Stimulated activated CD8-positive, alpha-beta memory T cell treated with anti-CD3 and anti-CD28 coated beads, Interleukin-7, amount 100 ng/mL, for 48 hours (primary cell): ENCODE measurements at regions not wholly inside any gene's neighbourhood (a gene's known extent, or its start where the extent isn't known, plus 50 kb on each side); places are given as distances from the start of the nearest gene placed in this dataset.
A peak's percentile ranks its signal among the peaks of the same experiment; 100 is the strongest.
"Not testable (repeated sequence)": the region's sequence is repeated elsewhere in the genome, so short reads cannot be mapped to it uniquely, and the experiment has no call there.

ENCODE experiments used
- DNase-seq, 2 donors: peaks; one replicate each; pipeline ENCODE4 v3.0.0-alpha.2; 2020; ENCODE audit warnings: low read depth in 1 of 2; ENCODE audit errors: extremely low read depth in 1 of 2

DNA sequence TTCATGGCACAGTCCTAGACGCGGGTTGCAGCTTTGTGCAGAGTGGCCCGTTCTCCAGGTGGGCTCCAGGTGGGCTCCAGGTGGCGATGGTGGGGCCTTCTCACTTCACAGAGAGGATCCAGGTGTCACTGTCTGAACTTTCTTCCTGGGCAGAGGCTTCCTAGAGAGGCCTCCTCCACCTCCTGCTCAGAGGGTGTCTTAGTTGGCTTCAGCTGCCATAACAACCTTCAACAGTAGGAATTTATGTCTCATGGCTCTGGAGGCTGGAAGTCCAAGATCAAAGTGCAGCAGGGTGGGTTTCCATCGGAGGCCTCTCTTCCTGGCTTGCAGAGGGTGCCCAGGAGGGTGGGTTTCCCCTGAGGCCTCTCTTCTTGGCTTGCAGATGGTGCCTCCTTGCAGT is 125.1 kb downstream of the GLRX3 start:
- no peak for DNase-seq

DNA sequence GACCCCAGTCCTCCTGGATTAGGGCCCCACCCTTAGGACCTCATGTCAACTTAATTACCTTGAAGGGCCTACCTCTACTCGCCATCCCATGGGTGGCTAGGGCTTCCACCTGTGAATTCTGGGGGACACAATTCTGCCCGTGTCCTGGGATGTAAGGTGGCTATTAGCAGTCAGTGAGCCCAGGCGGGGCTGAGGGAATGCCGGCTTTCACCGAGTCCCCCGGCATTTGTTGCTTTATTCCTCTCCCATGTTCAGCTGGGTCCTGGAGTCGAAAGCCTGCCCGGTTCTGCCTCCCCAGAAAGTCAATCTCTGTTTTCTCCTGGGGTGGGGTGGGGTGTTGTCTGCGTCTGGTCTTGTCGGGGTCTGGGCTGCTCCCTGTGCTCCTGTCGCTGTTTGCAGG is 125.6 kb downstream of the GLRX3 start:
- no peak for DNase-seq

DNA sequence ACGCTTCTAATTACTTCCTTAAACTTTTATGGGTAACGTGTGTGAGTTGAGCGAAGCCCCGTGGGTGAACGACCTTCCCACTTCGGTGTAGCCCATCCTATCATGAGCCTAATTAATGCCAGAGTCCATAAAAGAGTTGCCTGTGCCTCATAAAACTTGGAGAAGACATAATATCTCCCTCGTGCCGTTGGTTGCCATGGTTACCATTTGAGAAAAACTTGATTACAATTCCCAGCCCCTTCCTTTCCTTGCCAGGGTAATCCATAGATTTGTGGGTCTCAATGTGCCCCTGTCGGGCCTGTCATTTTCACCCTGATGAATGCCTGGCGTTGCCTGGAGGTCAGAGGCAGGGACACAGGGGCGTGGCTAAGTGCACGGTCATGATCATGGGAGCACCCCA is 127.1 kb downstream of the GLRX3 start:
- no peak for DNase-seq

DNA sequence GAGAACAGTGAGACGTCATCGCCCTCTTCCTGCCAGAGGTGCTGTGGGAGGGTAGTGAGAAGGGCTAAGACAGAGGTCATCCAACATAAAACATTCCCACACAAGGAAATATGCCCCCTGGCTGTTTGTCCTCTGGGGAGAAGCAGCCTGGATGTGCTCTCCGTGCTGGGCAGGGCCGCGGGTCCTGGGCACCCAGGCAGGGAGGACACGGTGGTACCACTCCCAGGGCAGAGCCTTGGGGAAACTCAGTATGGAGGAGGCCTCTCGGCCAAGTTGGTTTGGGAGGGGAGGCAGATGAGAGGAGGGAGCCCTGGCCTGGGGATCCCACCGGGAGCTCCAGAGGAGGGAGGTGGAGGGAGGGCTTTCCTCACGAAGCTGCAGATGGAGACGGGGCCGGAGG is 129.4 kb downstream of the GLRX3 start:
- no peak for DNase-seq

DNA sequence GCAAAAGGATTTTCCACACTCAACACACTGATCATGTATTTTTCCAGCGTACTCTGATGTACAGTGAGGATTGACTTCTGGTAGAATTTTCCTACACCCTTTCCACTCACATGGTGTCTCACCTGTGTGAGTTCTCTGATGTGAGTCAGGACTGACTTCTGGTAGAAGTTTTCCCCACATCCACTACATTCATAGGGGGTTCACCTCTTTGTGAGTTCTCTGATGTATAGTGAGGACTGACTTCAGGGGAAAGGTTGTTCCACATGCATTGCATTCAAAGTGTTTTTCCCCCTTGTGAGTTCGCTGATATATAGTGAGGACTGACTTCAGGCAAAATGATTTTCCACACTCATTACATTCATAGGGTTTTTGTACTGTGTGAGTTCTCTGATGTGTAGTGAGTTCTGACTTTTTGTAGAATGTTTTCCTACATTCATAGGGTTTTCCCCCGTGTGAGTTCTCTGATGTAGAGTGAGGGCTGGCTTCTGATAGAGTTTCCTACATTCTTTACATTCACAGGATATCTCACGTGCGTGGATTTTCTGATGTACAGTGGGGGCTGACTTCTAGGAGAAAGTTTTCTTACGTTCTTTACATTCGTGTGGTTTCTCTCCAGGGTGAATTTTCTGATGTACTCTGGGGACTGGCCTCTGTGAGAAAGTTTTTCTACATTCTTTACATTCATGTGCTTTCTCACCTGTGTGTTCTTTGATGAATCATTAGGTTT is 146.5 kb downstream of the GLRX3 start:
- no peak for DNase-seq

DNA sequence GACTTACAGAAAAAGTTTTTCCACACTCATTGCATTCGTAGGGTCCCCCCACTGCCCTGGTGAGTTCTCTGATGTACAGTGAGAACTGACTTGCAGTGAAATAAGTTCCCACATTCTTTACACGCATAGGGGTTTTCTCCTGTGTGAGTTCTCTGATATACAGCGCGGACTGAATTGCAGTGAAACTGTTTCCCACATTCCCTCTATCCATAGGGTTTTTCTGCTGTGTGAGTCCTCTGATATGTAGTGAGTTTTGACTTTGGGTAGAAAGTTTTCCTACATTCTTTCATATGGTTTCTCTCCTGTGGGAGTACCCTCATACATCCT is 147.0 kb downstream of the GLRX3 start:
- no peak for DNase-seq

DNA sequence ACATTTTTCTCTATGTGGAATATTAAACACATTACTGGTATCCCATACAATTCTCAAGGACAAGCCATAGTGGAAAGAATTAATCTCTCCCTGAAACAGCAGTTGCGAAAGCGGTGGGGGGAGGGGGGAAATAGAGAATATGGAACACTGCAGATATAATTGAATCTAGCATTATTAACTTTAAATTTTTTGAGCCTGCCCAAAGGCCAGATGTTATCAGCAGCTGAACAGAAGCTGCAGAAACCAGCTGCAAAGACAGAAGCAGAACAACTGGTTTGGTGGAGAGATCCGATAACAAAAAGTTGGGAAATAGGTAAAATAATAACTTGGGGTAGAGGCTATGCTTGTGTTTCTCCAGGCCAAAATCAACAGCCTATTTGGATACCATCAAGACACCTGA is 159.6 kb downstream of the GLRX3 start:
- not testable (repeated sequence) for DNase-seq

DNA sequence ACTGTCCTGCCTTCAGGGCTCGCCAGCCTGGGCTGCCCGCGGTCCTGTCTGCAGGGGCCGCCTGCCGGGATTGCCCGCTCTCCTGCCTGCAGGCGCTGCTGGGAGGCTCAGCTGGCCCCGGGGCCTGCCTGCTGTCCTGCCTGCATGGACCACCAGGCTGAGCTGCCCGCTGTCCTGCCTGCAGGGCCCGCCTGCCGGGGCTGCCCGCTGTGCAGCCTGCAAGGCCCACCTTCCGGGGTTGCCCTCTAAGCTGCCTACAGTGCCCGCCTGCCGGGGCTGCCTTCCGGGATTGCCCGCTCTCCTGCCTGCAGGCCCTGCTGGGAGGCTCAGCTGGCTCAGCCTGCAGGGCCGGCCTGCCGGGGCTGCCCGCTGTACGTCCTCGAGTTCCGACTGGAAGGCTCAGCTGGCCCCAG is 164.4 kb downstream of the GLRX3 start:
- peak in 1 of 2 donors; percentile 50 for DNase-seq

DNA sequence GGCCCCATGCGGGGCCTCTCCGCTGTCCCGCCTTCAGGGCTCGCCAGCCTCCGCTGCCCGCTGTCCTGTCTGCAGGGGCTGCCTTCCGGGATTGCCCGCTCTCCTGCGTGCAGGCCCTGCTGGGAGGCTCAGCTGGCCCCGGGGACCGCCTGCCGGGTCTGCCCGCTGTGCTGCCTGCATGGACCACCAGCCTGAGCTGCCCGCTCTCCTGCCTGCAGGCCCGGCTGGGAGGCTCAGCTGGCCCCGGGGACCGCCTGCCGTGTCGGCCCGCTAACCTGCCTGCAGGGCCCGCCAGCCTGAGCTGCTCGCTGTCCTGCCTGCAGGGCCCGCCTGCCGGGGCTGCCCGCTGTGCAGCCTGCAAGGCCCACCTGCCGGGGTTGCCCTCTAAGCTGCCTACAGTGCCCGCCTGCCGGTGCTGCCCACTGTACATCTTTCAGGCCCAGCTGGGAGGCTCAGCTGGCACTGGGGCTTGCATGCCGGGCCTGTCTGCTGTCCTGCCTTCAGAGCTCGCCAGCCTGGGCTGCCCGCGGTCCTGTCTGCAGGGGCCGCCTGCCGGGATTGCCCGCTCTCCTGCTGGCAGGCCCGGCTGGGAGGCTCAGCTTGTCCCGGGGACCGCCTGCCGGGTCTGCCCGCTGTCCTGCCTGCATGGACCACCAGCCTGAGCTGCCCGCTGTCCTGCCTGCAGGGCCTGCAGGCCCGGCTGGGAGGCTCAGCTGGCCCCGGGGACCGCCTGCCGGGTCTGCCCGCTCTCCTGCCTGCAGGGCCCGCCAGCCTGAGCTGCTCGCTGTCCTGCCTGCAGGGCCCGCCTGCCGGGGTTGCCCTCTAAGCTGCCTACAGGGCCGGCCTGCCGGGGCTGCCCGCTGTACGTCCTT is 165.1 kb downstream of the GLRX3 start:
- DNase-seq: peak; percentile 13 to 78

DNA sequence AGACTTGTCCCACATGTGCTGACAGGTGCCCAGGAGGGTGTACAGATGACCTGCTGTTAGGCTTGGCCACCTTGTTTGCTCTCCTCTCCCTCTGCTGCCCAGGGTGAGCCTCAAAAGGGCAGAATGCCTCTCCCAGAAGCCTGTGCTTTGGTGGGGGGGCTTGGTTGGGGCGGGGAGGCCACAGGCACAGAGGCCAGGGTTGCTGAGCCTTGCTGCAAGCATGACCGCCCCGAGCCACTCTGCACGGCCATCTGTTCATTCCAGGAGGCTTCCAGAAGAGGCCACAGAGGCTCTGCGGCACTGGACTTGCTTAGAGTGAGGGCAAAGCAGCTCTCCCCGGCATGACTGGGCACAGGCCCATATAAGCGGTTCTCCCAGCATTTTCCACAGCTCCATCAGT is 190.8 kb downstream of the GLRX3 start:
- DNase-seq: no peak

DNA sequence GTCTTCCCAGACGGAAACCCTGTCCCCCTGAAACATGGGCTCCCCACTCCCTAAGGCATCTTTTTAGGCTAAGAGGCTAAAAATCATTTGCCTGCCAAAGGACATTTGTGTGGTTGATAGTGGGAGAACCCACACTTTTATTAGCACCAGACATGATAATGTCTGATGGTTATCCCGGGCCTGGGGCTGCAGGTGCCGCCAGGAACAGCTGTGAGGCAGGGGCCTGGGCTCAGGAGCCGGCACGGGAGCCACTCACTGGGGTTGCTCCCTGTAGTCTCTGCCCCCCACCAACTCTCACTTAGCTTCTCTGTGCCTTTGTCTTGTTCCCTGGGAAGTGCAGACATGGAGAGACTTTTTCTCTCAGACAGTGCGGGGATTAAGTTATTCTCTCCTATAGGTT is 193.6 kb downstream of the GLRX3 start:
- DNase-seq: no peak

DNA sequence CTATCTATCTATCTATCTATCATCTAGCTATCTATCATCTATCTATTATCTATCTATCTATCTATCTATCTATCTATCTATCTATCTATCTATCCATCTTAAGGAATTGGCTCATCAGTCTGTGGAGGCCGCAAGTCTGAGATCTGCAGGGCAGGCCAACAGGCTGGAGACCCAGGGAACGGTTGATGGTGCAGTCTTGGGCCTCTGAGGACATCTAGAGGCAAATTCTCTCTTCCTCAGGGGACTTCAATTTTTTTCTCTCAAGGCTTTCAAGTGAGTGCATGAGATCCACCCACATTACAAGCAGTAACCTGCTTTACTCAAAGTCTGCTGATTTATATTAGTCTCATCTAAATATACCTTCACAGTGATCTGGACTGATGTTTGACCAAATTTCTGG is 197.0 kb downstream of the GLRX3 start:
- no peak for DNase-seq

DNA sequence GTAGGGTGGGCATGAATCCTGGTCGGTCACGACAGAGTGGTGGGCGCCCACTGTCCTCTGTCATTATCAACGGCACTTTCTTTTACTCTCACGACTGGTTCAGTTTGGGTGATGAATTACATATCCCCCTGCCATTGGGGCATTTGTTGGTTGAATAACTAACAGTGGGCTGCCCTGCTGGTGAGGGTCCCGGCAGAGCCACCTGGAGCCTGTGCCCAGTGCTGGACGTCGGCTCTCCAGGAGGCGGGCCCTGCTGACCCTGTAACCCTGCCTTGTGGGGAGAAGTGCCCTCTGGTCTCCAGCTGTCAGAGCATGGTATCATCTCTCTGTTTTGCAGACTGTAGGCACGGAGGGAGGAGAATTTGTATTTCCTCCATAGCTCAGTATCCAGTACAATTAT is 199.1 kb downstream of the GLRX3 start:
- no peak for DNase-seq

DNA sequence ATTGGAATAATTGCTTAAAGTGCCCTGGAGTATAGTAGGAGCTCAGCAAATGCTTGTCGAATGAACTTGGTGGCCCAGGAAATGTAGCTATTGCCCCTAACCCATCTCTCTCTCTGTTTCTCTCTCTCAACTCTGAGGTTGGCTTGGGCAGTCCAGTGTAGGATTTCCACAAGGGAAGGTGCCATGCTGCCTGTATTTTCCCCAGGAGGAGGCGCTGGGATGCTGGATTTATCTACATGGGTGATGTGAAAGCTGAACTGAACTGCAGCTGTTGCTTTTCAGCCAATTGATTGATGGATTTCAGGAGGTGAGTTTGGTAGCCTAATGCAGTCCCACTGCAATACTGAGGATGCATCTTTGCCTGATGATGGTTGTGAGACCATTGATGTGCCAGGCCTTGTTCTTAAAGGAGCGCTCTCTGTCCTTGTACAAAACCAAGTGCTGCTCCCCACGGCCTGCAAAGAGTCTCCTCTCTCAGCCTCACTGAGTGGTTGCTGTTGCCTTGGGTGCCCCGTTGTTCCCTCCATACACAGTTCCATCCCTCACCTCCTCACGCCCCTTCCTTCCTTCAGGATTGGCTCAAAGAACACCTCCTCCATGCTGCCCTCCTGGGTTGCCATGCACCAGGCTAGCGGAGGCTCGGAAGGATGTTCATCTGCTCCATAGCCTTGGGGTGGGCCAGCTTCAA is 200.6 kb downstream of the GLRX3 start:
- no peak for DNase-seq

DNA sequence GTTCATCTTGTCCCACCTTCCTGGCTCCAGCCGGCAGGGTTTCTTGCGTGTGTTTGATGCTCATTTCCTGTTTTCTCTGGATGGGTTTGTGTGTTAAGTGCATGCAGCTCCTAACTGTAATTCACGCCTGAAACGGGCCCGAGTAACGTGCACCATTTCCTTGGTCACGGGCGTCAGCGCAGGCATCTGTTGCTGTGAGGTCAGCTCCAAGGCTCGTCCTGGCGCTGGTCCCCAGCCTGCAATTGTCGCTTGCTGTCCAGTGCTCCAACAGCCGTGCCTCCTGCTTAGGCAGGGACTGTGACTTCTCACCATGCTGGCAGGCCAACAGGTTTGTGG is 201.1 kb downstream of the GLRX3 start:
- DNase-seq: no peak

DNA sequence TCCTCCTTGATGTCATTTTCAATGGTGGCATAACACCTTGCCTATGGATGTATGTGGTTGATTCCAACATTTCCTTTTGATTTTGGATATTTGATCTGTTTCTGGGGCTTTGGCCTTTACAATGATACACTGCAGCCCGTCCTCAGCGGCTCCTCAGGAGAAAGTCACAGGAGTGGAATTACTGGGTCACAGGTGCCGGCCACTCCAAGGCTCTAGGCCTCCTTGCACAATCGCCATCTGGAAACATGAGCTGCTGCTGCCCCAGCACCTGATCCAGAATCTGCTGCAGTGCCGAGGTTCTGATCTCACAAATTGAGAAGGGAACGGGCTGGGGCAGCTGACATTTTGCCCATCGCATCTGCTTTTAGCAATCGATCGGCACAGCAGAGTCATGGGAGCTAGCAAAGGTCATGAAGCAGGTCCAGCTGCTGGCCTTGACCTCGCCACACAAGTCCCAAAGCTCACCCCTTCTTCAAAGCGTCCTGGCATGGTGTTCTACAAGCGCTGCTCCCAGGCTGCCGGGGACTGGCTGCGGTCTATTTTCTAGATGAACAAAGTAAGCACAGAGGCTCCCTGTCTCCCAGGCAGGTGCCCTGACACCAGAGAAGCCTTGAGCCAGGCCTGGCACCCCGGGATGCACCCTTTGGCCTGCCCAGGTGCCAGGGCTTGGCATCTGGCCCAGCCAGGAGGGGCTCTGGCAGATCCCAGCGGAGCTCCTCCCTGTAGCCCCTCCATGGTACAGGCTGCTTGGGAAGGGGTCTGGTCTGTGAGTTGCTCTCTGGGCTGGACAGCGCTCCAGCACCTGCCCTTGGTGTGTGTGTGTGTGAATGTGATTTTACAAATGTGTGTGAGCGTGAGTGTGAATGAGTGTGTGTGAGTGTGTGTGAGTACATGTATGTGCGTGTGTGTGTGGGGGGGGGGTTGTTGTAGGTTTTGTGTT is 201.8 kb downstream of the GLRX3 start:
- no peak for DNase-seq

DNA sequence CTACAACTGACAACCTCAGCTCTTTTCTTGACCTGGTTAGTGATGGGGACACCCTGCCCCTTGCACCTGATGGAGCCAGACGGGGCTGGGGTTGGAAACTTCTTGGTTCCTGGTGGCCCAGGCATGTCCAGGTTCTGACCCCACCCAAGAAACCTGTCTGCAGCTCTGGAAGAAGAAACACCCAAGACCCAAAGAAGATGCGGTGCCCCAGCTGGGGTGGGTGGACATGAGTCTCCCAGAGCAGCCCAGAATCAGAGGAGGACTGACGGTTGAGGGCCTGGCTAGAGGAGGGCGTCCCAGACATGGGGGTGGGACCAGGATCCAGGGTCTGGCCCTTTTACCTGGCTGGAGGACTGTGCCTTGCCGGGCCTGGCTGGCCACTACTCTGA is 202.4 kb downstream of the GLRX3 start:
- DNase-seq: no peak

DNA sequence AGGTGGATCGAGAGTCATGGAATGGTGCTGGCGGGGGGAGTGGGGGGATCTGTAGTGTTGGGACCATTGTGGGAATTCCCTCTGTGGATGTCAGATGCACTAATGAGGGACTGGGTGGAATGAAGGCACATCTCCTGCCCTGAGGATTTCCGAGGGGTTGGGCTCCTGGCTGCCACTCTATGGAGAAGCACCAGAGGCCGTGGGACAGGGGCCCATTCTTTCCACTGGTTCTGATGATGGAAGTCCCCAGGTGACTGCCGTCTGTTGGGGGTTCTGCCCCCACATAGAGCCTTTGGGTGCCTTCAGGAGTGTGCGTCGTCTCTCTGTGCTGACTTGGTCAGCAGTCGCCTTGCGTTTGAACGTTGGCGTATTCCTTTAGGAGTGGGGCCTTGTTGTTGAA is 202.9 kb downstream of the GLRX3 start:
- DNase-seq: no peak

DNA sequence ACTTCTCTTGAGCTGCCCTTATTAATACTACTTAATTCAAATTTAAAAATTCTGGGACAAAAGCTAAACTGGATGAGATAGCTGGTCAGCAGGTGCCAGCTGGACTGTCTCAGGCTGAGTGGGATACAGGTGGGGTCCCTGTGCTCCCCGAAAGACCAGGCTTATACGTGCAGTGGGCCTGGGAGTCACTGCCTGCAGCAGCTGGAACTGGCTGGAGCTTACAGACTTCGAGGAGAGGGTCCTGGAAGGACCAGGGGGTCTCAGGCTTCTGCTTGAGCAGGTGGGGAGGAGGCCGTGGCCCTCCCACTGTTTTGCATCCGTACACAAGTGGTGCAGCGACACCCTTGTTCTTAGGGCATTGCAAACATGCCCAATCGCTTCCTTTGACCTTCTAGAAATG is 203.7 kb downstream of the GLRX3 start:
- no peak for DNase-seq

DNA sequence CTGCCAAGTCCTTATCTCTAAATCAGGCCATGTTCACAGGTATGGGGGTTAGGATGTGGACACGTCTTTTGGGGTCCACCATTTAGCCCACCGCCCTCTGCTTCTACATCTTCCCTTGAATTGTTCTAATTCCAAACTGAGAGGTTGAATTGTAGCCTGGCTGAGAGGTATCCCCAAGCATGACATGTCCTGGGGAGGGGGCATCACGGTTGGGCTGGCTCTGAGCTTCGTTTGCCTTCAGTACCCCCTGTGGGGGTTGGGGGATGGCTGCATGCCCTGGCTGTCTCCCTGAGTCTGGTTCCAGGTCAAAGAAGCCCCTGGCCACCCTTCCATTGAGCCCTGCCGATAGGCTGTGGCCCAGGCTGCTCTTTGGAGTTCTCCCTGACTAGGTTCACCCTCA is 204.6 kb downstream of the GLRX3 start:
- no peak for DNase-seq

DNA sequence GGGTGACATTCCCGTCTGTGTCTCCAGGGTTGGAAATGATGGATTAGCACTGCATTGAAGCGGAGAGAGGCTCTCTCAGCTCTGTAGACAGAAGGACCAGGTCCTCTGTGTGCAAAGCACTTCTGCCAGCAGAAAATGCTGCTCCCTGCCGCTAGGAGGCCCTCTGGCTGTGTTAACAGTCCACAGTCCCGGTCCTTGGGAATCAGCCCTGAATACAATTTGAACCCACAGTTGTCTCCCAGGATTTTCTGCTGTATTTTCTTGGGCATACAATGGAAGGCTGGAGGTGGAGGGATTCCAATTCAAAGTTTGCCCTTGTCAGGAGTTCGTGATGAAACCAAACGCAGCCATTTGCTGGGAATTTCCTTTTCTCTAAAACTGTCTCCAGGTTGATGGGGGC is 205.2 kb downstream of the GLRX3 start:
- no peak for DNase-seq
